T-helper 1 cell treated with Interleukin-12 subunit alpha and Interleukin-12 subunit beta and Interleukin-4 antibody, amounts not matched to agents 30 μg/mL and 1 μg/mL, for 36 hours (primary cell): ENCODE measurements at regions not wholly inside any gene's neighbourhood (a gene's known extent, or its start where the extent isn't known, plus 50 kb on each side); places are given as distances from the start of the nearest gene placed in this dataset.
"Not testable (repeated sequence)": the region's sequence is repeated elsewhere in the genome, so short reads cannot be mapped to it uniquely, and the experiment has no call there.

Experiments
- H3K27ac Mint-ChIP-seq: one replicate; pipeline ENCODE4 v1.8.0; 2021; ENCODE audit warnings: mild to moderate bottlenecking, mixed read lengths
- H3K27me3 Mint-ChIP-seq: one replicate; pipeline ENCODE4 v1.8.0; 2021; ENCODE audit warnings: low read depth, mixed read lengths
- H3K36me3 Mint-ChIP-seq: one replicate; pipeline ENCODE4 v1.8.0; 2021; ENCODE audit warnings: low read depth, mixed read lengths
- H3K4me1 Mint-ChIP-seq: one replicate; pipeline ENCODE4 v1.8.0; 2021; ENCODE audit warnings: low read depth, mixed read lengths
- H3K4me3 Mint-ChIP-seq: one replicate; pipeline ENCODE4 v1.8.0; 2021; ENCODE audit warnings: mild to moderate bottlenecking, moderate library complexity, mixed read lengths
- H3K9me3 Mint-ChIP-seq: one replicate; pipeline ENCODE4 v1.8.0; 2021; ENCODE audit warnings: mixed read lengths

GRCh38 chr13:87736849-87737385 is 65.7 kb downstream of the SLITRK5 start:
- no peaks in the 10 kb centered on the region for H3K36me3 Mint-ChIP-seq
- no peak overlapping the region for H3K27ac Mint-ChIP-seq
- peaks cover 11% of the 10 kb centered on the region for H3K9me3 Mint-ChIP-seq
- no peaks in the 10 kb centered on the region for H3K4me1 Mint-ChIP-seq
- H3K4me3 Mint-ChIP-seq, result no peak overlapping the region
- H3K27me3 Mint-ChIP-seq, result no peaks in the 10 kb centered on the region

DNA sequence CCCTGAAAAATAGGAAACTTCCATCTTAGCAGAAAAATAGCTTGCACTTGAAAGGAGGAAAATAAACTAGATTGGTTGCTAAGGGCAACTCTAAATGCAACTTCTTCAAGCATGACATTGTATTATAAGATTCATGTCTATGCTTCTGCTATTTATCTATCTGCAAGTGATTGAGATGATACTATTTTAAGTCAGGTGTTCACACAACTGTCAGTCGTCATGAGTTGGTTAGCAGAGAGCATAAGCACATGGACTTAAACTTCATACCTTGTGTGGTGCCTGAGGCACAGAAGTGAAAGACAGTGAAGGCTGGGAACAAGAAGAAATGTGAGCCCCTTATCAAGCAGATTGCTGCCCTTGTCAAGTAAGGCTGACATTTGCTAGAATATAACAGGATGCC is 82.9 kb downstream of the SLITRK5 start:
- Mint-ChIP-seq H3K27ac (no peak overlapping the region), H3K27me3 (no peaks in the 10 kb centered on the region), H3K9me3 (no peaks in the 10 kb centered on the region), H3K4me1 (no peaks in the 10 kb centered on the region), H3K4me3 (no peak overlapping the region), H3K36me3 (no peaks in the 10 kb centered on the region)

DNA sequence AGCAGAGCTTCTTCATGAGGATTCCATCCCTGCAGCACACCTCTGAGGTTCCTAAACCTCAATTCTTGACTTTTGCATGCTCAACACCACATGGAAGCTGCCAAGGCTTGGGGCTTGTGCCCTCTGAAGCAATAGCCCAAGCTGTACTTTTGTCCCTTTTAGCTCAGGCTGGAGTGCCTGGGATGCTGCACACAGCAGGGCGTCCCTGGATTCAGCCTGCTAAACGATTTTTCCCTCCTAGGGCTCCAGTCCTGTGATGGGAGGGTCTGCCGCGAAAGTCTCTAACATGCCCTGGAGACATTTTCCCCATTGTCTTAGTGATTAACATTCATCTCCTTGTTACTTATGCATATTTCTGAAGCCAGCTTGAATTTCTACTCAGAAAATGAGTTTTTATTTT is 98.3 kb downstream of the SLITRK5 start:
- H3K27ac Mint-ChIP-seq, result no peak overlapping the region
- H3K27me3 Mint-ChIP-seq, result no peaks in the 10 kb centered on the region
- no peaks in the 10 kb centered on the region for H3K4me1 Mint-ChIP-seq
- H3K36me3 Mint-ChIP-seq, result no peaks in the 10 kb centered on the region
- H3K9me3 Mint-ChIP-seq, result peaks cover 6% of the 10 kb centered on the region
- H3K4me3 Mint-ChIP-seq, result no peak overlapping the region

- no peaks in the 10 kb centered on the region for H3K4me1 Mint-ChIP-seq
- no peaks in the 10 kb centered on the region for H3K27me3 Mint-ChIP-seq
- H3K4me3 Mint-ChIP-seq, result no peak overlapping the region
- no peaks in the 10 kb centered on the region for H3K9me3 Mint-ChIP-seq
- no peak overlapping the region for H3K27ac Mint-ChIP-seq
- no peaks in the 10 kb centered on the region for H3K36me3 Mint-ChIP-seq
Measured at GRCh38 chr13:87777387-87777786, 106.2 kb downstream of the SLITRK5 start.

GRCh38 chr13:87778128-87778527 is 107.0 kb downstream of the SLITRK5 start:
- Mint-ChIP-seq H3K27me3 (no peaks in the 10 kb centered on the region), H3K4me3 (no peak overlapping the region), H3K9me3 (peaks cover under 1% of the 10 kb centered on the region), H3K36me3 (no peaks in the 10 kb centered on the region), H3K4me1 (no peaks in the 10 kb centered on the region), H3K27ac (no peak overlapping the region)

GRCh38 chr13:87779426-87779825 is 108.3 kb downstream of the SLITRK5 start:
- peaks cover 3% of the 10 kb centered on the region for H3K9me3 Mint-ChIP-seq
- no peak overlapping the region for H3K27ac Mint-ChIP-seq
- no peak overlapping the region for H3K4me3 Mint-ChIP-seq
- no peaks in the 10 kb centered on the region for H3K36me3 Mint-ChIP-seq
- no peaks in the 10 kb centered on the region for H3K27me3 Mint-ChIP-seq
- H3K4me1 Mint-ChIP-seq, result no peaks in the 10 kb centered on the region

- H3K36me3 Mint-ChIP-seq, result no peaks in the 10 kb centered on the region
- H3K27ac Mint-ChIP-seq, result no peak overlapping the region
- H3K4me1 Mint-ChIP-seq, result no peaks in the 10 kb centered on the region
- no peaks in the 10 kb centered on the region for H3K27me3 Mint-ChIP-seq
- H3K4me3 Mint-ChIP-seq, result no peak overlapping the region
- peaks cover 6% of the 10 kb centered on the region for H3K9me3 Mint-ChIP-seq
Measured at GRCh38 chr13:87783366-87783765, 112.2 kb downstream of the SLITRK5 start.

DNA sequence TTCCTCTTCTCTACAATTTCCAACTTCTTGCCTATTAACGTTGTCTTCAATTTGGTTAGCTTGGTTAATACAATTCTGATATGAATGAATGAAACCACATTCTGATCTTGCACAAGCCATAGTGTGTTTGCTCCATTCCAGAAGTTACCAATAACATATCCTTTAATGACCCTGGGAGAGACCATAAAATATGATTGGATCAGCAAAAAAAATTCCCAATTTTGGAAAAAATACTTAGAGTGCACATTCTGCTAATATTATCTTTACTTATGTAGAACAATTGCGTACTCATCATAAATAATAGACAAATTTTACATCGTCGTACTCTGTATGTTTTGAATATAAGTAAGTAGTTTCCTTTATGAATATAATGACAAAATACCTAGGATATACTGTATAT is 117.2 kb downstream of the SLITRK5 start:
- no peaks in the 10 kb centered on the region for H3K27me3 Mint-ChIP-seq
- H3K9me3 Mint-ChIP-seq, result peaks cover 10% of the 10 kb centered on the region
- no peaks in the 10 kb centered on the region for H3K4me1 Mint-ChIP-seq
- no peak overlapping the region for H3K4me3 Mint-ChIP-seq
- H3K36me3 Mint-ChIP-seq, result no peaks in the 10 kb centered on the region
- no peak overlapping the region for H3K27ac Mint-ChIP-seq

DNA sequence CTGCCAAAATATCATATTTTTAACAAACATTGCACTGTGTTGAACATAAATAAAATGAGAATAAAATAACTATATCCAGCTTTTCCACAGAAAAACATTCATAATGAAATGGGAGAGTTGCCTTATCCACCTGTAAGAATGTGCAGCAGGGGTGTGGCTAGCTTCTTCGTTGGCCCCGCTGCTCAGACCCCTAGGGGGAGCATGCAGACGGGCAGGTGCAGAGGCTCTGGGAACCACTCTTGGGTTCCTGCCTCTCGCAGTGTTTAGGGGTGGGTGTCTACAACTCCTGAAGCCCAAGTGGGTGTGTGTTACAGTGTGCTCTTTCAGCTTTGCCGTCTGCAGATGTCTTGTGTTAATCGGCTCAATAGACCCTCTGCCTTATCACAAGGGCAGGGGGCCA is 121.7 kb downstream of the SLITRK5 start:
- H3K36me3 Mint-ChIP-seq, result no peaks in the 10 kb centered on the region
- no peak overlapping the region for H3K27ac Mint-ChIP-seq
- peaks cover 8% of the 10 kb centered on the region for H3K9me3 Mint-ChIP-seq
- no peak overlapping the region for H3K4me3 Mint-ChIP-seq
- H3K27me3 Mint-ChIP-seq, result no peaks in the 10 kb centered on the region
- H3K4me1 Mint-ChIP-seq, result no peaks in the 10 kb centered on the region

DNA sequence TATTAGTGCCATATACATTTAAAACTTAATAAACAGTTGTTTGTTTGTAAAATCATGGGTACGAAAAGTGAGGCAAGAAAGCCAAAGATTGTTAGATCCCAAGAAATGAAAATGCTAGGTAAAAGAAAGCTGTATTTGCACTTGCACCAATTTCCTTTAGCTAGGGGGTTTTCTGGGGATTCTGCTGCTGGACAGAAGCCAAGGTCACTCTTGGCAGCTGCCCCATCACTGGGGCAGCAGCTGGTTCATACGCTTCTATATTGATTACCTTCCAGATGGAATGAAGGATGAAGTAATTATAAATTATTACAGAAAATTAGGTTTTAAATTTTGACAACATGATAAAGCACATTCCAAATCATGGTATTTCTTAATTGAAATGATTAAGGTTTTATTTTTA is 127.4 kb downstream of the SLITRK5 start:
- Mint-ChIP-seq H3K4me1 (no peaks in the 10 kb centered on the region), H3K27ac (no peak overlapping the region), H3K4me3 (no peak overlapping the region), H3K9me3 (no peaks in the 10 kb centered on the region), H3K36me3 (no peaks in the 10 kb centered on the region), H3K27me3 (no peaks in the 10 kb centered on the region)

- Mint-ChIP-seq H3K9me3 (peaks cover 8% of the 10 kb centered on the region), H3K4me3 (no peak overlapping the region), H3K4me1 (no peaks in the 10 kb centered on the region), H3K27me3 (no peaks in the 10 kb centered on the region), H3K36me3 (no peaks in the 10 kb centered on the region), H3K27ac (no peak overlapping the region)
Measured at GRCh38 chr13:87810391-87810801, 139.2 kb downstream of the SLITRK5 start.

- Mint-ChIP-seq H3K36me3 (no peaks in the 10 kb centered on the region), H3K4me3 (no peak overlapping the region), H3K4me1 (no peaks in the 10 kb centered on the region), H3K27ac (no peak overlapping the region), H3K27me3 (no peaks in the 10 kb centered on the region), H3K9me3 (peaks cover 8% of the 10 kb centered on the region)
Measured at GRCh38 chr13:87810920-87811344, 139.8 kb downstream of the SLITRK5 start.

GRCh38 chr13:87814403-87814802 is 143.2 kb downstream of the SLITRK5 start:
- Mint-ChIP-seq H3K36me3 (no peaks in the 10 kb centered on the region), H3K27me3 (no peaks in the 10 kb centered on the region), H3K4me3 (no peak overlapping the region), H3K9me3 (peaks cover 3% of the 10 kb centered on the region), H3K4me1 (no peaks in the 10 kb centered on the region), H3K27ac (no peak overlapping the region)

DNA sequence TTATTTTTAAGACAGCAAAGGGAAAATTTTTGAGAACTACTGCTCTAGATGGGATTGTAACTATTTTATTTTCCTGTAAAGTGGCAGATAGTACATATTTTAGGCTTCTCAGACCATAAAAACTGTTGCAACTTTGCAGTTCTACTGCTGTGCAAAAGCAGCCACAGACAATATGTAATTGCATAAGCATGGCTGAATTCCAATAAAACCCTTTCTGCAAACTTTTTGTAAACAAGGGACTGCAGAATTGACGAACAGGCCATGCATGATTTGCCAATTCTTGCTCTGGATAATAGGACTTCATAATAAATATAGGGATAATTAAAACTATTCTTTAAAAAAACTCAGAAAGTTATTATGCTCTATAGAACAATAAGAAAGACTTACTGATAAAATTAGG is 149.1 kb downstream of the SLITRK5 start:
- no peaks in the 10 kb centered on the region for H3K4me1 Mint-ChIP-seq
- H3K27ac Mint-ChIP-seq, result no peak overlapping the region
- H3K27me3 Mint-ChIP-seq, result no peaks in the 10 kb centered on the region
- H3K9me3 Mint-ChIP-seq, result no peaks in the 10 kb centered on the region
- H3K36me3 Mint-ChIP-seq, result no peaks in the 10 kb centered on the region
- no peak overlapping the region for H3K4me3 Mint-ChIP-seq

DNA sequence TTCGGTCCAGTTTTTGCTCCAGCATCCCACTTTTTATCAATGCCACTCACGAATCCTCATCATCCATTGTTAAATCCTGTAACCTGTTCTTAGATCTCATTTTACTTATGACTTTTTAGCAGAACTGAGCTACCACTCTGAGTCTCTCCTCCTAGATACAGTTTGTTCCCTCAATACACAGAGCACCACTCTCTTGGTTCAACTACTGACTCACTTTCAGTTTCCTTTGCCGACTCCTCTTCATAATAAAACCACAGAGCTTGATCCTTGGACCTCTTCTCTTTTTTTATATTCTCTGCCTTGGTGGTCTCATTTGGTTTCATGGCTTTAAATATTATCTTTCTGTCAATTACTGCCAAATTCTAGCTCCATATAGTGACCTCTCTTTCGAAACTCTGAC is 150.3 kb downstream of the SLITRK5 start:
- H3K4me3 Mint-ChIP-seq, result no peak overlapping the region
- H3K9me3 Mint-ChIP-seq, result no peaks in the 10 kb centered on the region
- H3K27ac Mint-ChIP-seq, result no peak overlapping the region
- no peaks in the 10 kb centered on the region for H3K27me3 Mint-ChIP-seq
- H3K36me3 Mint-ChIP-seq, result no peaks in the 10 kb centered on the region
- H3K4me1 Mint-ChIP-seq, result no peaks in the 10 kb centered on the region

GRCh38 chr13:87826301-87826700 is 155.1 kb downstream of the SLITRK5 start:
- H3K27ac Mint-ChIP-seq, H3K4me3 Mint-ChIP-seq, H3K9me3 Mint-ChIP-seq, H3K4me1 Mint-ChIP-seq, H3K36me3 Mint-ChIP-seq, H3K27me3 Mint-ChIP-seq: not testable (repeated sequence)
